Stromal cell of bone marrow (primary cell): ENCODE measurements at regions not wholly inside any gene's neighbourhood (a gene's known extent, or its start where the extent isn't known, plus 50 kb on each side); places are given as distances from the start of the nearest gene placed in this dataset.
A peak's percentile ranks its signal among the peaks of the same experiment; 100 is the strongest.
"Not testable (repeated sequence)": the region's sequence is repeated elsewhere in the genome, so short reads cannot be mapped to it uniquely, and the experiment has no call there.

ENCODE experiments used
- DNase-seq: peaks from one replicate; pipeline ENCODE4 v3.0.0-alpha.2; 2012; ENCODE audit warnings: low read depth

DNA sequence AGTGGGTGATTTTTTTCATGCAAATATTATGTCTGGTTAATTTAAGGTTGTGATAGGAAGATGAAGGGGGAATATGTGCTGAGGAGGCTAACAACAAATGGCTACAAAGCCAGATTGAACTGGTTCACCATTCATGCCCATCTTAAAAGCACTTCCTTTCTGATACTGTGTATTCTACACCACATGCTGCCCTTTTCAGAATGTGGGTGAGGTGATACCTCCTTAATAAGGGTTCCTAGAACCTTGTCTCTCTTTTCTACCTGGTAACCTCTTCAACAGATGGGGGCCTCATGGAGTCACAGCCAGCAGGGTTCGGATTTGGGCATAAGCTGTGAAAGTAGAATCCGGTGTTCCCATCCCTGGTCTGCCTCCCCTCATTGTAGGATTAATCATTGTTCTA lies 1064.0 kb upstream of the SEMA6A start:
- DNase-seq, result no peak

DNA sequence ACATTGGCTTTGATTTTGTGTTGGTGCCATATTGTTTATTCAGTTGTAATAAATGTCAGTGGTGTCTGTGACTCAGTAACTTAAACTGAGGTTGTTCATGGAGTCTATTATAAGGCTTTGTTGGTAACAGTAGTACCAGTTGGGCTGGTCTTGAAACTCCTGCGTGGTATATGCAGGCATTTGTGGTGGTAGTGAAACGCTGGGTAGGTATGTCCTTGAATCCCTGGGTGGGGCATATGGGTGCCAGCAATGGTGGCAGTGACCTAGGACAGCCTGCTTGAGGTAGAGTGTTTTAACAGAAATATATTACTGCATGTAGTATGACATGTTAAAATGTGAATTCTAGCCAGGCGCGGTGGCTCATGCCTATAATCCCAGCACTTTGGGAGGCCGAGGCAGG lies 1058.5 kb upstream of the SEMA6A start:
- no peak for DNase-seq

DNA sequence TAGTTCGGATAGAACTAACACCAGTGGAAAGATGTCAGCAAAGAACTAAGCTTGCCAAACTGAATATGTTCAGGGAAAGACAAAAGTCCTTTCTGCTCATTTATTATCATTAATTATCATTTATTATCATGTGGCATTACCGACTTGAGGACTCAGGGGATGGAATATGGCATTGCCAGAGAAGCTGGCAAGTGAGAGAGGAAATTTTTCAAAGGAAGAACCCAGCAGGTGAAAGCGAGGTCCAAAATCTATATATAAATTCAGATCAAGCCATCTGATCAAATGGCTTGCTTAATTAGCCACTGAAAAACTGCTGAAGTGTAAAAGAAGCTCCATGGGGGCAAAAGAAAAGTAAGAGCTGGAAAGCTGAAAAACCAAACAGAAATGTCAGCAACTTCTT lies 1049.6 kb upstream of the SEMA6A start:
- DNase-seq, result no peak

DNA sequence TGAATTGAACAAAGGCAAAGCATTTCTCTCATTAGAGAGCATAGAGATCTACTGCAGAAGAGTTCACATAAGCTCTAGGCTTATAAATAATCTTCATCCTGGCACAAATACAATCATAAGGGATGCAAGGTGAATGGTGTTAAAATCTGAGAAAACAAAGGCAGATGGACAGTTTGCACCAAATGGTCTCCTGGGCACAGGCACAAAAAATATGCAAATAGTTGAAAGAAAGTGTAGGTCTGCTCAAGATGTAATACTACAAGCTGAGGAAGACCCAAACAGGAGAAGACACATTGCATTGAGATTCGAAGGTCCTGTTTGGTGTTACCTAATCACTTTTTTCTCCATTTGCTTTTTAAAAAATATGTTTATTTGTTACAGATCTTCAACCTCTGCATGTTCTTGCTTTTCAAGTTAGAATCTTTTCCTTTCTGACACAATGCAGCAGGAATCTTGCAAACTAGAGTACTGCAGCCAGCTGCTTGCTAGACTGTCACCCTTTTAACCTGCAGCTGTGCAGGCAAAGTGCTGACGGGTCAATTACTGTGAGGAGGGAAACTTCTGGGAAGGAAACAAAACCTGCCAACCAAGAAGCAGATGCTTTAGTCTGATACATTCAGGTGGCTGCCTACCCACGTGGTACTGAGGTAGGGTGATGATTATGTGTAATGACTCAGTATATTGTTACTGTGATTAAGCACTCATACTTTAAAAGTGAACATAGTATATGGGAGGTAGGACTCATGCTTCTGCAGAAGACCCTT lies 1048.6 kb upstream of the SEMA6A start:
- no peak for DNase-seq

DNA sequence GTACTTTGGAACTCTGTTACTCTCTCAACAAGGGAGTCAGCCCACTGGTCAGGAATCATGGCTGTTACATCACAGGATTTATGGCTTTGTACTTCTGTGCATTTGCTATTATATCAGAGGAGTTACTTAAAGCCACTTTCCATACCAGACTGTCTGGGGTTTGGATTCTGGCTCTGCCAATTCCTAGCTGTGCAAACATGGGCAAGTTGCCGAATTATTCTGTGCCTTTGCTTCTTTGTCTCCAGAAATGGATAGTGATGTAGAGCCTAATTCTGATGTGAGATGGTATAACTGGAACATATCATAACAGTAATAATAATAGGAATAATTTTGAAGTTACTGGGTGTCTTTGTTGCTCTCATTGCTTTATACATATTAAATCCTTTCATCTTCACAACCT lies 1047.3 kb upstream of the SEMA6A start:
- no peak for DNase-seq

DNA sequence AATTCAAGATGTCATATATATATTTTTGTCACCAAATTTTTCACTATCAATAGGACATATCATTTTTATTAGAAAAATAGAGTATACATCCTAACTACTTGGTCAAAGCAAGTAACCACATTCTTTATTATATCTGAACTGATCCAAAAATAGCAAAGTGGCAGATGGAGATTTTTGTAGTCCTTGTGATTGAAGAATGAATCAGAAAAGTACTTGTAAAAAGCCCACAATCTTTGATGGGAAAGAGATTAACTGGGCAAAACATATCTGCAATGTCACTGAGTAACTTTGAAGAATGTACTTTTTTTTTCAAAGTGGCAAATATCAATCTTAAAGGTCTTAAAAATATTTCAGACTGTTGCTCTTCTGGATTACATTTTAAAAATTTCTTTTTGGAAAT lies 1040.6 kb upstream of the SEMA6A start:
- no peak for DNase-seq

DNA sequence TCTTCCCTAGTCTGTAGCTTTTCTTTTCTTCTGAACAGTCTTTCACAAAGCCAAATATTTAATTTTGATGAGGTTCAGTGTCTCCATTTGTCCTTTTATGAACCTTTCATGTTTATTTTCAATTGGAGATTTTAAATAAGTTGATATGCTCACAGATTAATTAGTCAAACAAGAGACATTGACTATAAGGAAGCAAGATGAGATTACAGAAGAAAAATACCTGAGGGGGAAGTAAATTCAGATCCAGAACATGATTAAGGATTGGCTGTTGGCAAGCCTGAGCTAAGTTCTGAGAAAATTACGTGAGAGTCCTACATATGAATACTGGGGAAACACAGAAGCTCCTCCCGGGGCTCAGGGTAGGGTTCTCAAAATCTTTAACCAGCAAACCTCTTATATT lies 1039.8 kb upstream of the SEMA6A start:
- no peak for DNase-seq

DNA sequence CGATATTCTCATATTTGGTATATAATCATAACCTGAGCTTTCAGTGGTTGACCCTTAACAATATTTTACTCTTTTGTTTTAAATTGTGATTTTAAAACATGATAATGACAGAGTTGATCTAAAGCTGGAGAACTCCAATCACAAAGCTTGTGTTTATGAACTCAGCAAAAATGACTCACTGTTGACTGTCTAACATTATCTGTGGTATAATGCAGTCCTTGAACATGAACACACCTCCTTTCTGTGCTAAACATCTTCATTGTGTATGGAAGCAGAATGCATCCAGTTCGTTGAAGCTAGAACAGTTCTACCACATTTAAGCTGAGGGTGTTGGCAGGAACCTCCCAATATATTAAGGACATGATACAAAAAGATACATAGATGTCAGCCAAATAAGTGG lies 1030.2 kb upstream of the SEMA6A start:
- no peak for DNase-seq

DNA sequence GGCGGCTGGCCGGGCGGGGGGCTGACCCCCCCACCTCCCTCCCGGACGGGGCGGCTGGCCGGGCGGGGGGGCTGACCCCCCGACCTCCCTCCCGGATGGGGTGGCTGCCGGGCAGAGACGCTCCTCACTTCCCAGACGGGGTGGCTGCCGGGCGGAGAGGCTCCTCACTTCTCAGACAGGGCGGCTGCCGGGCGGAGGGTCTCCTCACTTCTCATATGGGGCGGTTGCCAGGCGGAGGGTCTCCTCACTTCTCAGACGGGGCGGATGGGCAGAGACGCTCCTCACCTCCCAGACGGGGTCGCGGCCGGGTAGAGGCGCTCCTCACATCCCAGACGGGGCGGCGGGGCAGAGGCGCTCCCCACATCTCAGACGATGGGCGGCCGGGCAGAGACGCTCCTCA lies 1025.2 kb upstream of the SEMA6A start:
- not testable (repeated sequence) for DNase-seq

DNA sequence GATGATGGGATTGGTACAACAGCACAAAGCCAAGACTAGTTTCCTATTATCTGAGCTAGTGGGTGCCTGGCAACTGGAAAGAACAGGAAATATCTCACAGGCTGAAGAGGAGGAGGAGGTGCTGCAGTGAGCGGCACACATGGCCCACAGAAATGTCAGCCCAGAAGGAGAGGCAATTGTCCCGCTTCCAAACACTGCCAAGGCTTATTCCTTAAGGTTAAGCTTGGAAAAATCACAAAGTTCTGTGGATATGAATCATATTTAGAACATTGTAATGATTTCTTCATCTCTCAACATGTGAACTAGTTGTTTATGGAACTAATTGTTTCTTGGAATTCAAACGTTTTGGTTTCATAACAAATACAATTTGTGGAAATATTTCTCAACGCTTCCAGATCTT lies 1019.5 kb upstream of the SEMA6A start:
- peak; percentile 37 for DNase-seq

DNA sequence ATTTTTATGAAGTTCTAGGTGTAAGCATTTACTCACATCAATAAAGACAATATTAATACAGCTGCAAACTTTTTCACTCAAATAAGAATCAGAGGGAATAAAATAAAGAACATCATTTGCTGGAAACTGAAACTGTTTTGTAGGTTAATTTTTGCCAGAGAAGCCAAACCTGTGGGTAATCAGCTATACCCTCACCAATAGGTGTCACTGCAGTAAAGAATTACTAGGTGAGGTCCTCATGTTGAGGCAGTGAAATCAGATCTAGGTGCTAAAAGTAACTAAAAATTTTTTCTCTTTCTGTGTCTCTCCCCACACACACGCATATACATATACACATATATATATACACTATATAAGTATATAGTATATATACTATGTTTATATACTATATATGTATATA lies 1016.3 kb upstream of the SEMA6A start:
- no peak for DNase-seq

DNA sequence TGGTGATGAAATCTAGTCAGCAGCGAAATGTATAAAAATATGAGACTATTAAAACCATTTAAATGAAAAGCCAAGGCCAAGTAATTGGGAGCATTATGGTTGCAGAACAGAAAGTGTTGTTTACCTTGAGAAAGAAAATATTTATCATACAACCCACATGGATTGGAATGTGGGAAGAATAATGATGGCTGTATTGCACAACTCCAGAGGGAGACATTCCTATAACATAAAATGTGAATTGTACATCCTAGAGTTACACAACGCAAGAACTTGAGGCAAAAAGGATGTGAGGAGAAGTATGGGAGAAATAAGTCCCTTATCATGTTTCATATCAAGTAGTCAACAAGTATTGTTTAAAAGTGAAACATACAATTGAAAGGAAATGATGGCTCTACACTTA lies 1014.0 kb upstream of the SEMA6A start:
- DNase-seq, result no peak

DNA sequence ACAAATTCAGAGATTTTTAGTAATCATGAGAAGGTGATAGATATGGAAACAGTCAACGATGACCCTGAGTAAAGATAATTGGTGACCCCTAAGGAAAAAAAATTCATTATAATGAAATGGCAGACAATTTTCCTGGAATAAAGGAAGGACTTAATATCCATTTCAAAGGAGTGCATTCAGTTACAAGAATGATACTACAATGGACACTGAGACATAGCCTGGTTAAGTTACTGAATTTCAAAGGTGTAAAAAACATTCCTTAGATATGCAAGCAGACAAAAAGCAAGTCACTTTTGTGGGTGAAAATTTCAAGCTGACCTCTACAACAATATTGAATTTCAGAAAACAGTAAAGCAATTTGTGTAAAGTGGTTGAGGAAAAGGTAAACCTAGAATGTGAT lies 1012.5 kb upstream of the SEMA6A start:
- DNase-seq, result no peak

DNA sequence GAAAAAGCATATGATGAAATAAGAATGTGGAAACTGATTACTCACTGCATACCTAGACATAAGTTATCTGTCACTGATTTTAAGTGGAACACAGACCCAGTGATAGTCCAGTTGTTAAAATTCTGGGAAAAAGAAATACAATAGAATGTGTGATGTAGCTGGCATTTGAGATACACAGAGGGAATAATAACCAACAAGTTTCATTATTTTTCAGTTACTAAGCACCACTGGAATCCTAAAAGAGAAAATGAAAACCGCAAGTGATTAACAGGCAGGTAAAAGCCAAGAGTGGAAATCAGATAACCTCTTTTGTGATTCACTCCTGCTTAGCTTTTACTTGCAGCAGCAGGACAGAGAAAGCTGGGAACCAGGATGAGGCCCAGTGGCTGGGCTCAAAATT lies 994.0 kb upstream of the SEMA6A start:
- no peak for DNase-seq

DNA sequence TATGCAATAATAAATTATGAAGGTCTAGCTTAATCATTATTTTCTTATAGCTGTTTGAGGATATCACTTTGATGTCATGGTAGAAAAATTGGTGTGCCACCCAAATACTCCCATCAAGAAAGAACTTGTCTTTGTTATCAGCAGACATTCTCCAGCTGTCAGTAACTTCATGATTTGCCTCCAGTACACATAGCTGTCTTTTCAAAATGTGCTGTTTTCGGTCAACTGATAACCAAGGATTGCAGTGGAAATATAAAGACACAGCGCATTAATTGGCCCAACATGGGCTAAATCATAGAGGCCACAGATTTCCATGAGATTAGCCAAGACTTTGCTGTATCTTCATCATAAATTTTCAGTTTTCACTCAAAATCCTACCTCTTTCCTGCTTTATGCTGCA lies 993.5 kb upstream of the SEMA6A start:
- DNase-seq, result no peak

DNA sequence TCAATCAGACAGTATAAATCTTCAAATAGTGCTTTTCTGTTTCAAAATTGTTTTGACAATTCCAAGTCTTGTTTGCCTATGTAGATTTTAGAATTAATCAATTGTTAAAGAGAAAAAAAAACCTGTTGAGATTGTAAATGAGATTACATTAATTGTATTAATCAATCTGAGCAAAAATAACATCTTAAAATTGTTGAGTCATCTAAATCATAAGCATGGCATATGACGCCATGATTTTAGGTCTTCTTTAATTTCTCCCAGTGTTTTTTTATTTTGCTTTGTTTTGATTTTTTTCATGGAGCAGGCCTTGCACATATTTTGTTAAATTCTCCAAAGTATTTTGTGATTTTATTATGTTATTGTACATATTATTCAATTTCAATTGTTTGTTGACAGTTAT lies 988.0 kb upstream of the SEMA6A start:
- DNase-seq, result no peak

DNA sequence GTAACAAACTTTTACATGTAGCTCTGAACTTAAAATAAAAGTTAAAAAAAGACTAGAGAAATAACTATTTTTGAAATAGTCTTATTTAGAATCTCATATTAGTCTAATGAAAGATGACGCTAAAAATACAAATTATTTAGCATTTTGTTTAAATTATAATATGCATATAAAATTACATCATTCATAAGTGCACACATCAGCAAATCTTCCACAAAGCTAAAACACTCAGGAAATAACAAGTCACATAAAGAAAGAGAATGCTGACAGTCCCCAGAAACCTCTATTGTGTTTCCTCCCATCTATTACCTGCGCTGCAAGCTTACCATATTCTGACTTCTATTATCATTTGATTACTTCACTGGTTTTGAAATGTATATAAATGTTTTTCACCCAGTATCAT lies 986.9 kb upstream of the SEMA6A start:
- no peak for DNase-seq

DNA sequence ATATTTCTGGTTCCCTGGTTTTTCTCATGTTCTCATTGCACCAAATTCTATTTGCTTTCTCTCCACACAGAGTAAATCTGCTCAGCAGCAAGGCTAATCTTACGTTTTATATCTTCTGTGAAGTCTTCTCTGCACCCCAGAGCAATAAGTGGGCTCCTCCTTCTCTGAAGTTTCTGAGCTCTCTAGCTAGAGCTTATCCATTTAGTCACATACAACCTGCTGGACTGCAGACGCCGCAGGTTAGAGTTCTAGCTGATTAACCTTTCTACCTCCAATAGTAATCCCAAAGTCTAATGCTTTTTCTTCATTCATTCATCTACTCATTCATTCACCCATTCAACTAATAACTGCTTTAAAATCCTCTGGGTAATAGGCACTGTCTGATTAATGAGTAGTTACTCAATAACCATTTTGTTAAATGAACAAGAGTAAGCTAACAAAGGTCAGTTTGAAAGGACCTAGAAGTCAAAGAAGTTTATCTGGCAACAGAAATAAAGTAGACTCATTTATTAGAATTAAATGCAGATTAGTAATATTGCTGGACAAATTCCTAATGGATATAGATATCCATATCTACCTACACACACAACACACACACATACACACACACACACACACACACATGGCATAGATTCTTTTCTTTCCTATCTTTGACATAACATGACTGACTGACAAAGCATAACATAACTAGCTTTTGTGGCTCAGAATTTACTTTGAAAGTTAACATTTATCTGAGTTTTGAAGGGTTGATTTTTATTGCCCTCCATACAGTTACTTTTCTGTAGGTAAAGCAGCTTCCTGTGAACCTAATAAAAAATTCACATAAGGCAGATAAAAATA lies 984.6 kb upstream of the SEMA6A start:
- no peak for DNase-seq

DNA sequence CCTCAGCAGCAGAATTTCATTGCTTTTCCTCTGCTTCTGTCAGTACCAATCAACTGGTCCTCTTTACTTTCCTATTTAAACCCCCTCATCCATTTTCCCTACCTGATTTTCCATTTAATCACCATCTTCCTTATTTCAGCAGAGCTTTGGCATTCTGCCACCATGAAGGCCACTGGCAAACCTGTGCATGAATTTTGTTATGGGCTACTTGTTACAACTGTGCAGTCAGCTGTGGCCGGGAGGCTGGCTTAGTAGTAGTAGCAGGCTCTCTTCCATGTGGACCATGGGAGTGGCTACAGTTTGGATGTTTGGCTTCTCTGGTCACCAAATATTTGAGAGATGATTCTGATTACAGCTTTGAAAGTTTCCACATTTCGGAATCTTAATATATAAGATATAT lies 976.6 kb upstream of the SEMA6A start:
- DNase-seq, result no peak

DNA sequence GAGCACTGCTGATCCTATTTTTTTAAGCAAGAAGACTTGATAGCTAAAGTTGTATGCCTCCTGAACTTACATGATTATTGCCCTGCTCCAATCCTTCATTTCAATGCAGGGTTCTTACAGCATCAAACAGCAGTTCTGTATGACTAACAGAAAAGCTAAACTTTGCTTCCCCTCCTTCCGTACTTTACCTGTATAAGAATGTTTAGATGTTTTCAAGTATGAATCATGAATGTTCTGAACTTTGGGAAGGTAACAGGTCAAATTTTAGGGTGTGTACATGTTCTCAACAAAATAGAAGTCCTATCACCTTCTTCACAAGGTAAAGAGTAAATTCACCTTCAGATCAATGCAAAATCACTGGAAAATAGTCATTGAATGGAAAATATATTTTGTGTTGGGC lies 972.6 kb upstream of the SEMA6A start:
- no peak for DNase-seq

DNA sequence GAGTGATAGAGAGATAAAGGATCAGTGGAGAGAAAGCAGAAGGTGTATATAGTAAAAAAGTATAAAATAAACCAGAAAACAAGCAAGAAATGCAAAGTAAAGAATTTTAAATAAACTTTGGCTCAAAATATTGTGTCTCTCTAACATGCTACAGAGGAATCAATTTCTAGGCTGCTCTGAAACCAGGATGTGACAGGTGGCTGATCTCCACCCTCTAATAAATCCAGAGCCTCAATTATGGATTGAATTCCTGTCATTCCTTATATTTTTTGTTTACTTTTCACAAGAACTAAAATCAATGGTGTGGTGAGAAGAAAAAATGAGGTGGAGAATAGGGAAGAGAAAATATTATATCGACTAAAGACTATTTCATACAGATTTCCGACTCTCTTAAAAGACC lies 965.1 kb upstream of the SEMA6A start:
- DNase-seq, result no peak

DNA sequence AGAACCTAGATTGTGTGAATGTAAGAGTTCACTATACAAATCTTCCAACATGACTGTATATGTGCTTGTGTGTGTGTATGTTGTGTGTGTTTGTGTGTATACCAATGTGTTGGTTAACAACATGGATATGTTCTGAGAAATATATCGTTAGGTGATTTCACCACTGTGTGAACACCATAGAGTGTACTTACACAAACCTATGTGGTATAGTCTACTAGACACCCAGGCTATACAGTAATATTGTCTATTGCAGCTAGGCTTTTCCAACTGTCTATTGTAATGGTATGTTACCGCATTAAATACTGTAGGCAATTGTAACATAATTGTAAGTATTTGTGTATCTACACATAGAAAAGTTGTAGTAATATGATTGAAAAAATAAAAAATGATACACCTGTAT lies 959.2 kb upstream of the SEMA6A start:
- no peak for DNase-seq

DNA sequence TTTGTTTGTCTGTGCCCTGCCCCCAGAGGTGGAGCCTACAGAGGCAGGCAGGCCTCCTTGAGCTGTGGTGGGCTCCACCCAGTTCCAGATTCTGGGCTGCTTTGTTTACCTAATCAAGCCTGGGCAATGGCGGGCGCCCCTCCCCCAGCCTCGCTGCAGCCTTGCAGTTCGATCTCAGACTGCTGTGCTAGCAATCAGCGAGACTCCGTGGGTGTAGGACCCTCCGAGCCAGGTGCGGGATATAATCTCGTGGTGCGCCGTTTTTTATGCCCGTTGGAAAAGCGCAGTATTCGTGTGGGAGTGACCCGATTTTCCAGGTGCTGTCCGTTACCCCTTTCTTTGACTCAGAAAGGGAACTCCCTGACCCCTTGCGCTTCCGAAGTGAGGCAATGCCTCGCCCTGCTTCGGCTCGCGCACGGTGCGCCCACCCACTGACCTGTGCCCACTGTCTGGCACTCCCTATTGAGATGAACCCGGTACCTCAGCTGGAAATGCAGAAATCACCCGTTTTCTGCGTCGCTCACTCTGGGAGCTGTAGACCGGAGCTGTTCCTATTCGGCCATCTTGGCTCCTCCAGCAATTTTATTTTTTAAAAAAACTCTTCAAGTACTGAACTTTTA lies 958.5 kb upstream of the SEMA6A start:
- not testable (repeated sequence) for DNase-seq
